ENCODE measurements at regions not wholly inside any gene's neighbourhood (a gene's known extent, or its start where the extent isn't known, plus 50 kb on each side); places are given as distances from the start of the nearest gene placed in this dataset.

DNA sequence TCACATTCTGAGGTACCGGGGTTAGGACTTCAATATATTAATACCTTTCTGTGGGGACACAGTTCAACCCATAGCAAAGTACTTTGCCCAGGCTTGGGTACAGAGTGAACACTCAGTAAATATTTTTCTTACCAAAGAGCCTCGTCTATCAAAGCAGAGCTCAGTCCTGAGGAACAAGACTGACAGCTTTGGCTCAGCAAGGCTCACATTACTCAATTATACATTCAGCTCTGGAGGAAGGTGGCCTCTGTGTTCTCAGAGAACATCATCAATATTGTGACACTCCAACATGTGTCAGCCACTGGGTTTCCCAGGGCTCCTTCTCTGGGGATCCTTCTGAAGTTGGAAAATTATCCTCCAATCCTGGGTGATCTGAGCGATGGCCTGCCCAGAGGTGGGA is 186.4 kb downstream of the NMUR2 start:
- no peak overlapping the region for H3K4me3 ChIP-seq
- no peaks in the 10 kb centered on the region for H3K9me3 ChIP-seq
- TF ChIP-seq, protein P1, sequence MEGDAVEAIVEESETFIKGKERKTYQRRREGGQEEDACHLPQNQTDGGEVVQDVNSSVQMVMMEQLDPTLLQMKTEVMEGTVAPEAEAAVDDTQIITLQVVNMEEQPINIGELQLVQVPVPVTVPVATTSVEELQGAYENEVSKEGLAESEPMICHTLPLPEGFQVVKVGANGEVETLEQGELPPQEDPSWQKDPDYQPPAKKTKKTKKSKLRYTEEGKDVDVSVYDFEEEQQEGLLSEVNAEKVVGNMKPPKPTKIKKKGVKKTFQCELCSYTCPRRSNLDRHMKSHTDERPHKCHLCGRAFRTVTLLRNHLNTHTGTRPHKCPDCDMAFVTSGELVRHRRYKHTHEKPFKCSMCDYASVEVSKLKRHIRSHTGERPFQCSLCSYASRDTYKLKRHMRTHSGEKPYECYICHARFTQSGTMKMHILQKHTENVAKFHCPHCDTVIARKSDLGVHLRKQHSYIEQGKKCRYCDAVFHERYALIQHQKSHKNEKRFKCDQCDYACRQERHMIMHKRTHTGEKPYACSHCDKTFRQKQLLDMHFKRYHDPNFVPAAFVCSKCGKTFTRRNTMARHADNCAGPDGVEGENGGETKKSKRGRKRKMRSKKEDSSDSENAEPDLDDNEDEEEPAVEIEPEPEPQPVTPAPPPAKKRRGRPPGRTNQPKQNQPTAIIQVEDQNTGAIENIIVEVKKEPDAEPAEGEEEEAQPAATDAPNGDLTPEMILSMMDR (IDR thresholded peaks at IDR 0.05): no peak
- no peak for TF ChIP-seq POLR2A (IDR thresholded peaks at IDR 0.05)
- WGBS (ENCODE audit: insufficient coverage, low coverage, low lambda C conversion rate, missing lambda C conversion rate): 27% methylated on average over 3 of the region's 3 CpGs
- no peaks in the 10 kb centered on the region for H3K4me1 ChIP-seq
- H3K27ac ChIP-seq: no peak overlapping the region
- peak in 1 of 4 donors; percentile 23 for ATAC-seq
- intact Hi-C loops (cut with DNase I): no loop called here
- no peaks in the 10 kb centered on the region for H3K27me3 ChIP-seq
- DNase-seq: no peak
- H3K36me3 ChIP-seq: no peaks in the 10 kb centered on the region

DNA sequence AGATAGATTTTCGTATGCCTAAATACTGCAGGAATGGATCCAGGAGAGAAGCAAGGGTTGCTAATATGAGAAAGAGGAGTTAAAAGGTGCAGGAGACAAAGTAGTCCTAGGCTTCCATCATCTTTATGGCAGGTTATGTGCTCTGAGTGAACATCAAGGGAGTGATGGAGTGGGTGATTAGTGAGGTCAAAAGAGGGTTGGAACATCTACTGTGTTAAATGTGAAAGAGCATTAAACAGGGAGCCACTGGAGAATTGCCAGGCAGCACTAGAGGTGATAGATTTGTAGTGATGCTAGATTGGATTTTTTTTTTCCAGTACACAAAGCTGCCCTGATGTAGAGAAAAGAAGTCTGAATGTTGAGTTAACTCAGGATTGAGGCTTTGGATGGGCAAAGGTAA is 199.3 kb downstream of the NMUR2 start:
- ATAC-seq: no peak
- Histone ChIP-seq H3K9me3 (no peaks in the 10 kb centered on the region), H3K4me3 (no peak overlapping the region), H3K4me1 (no peaks in the 10 kb centered on the region), H3K36me3 (no peaks in the 10 kb centered on the region), H3K27ac (no peak overlapping the region), H3K27me3 (no peaks in the 10 kb centered on the region)
- no peak for DNase-seq
- TF ChIP-seq POLR2A (IDR thresholded peaks at IDR 0.05): no peak
- TF ChIP-seq, protein P1 (IDR thresholded peaks at IDR 0.05): no peak
- intact Hi-C loops (cut with DNase I): no loop called here
- 16% methylated on average over 1 of the region's 1 CpG for WGBS (ENCODE audit: insufficient coverage, low coverage, low lambda C conversion rate, missing lambda C conversion rate)

DNA sequence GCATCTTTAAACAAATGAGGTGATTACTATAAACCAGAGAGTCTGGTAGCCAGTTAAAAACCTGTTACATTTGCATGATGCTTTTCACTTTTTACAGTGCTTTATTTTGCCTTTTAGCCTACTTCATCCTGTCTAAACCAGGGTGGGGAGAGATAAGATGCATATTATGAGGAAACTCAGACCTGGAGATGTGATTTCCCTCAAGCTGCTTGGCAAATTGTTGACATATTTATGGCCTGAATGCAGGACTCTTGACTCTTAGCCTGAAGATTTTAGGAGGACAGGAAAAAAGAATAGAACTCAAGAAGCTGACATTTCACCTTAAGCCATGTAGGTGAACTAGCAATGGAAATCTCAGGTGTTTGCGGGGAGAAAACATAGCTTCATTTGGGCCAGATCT is 202.8 kb downstream of the NMUR2 start:
- Histone ChIP-seq H3K36me3 (no peaks in the 10 kb centered on the region), H3K4me1 (no peaks in the 10 kb centered on the region), H3K4me3 (no peak overlapping the region), H3K9me3 (no peaks in the 10 kb centered on the region), H3K27ac (no peak overlapping the region), H3K27me3 (no peaks in the 10 kb centered on the region)
- DNase-seq (no peak), ATAC-seq (no peak)
- intact Hi-C loops (cut with DNase I): no loop called here
- TF ChIP-seq, protein P1 (IDR thresholded peaks at IDR 0.05): no peak
- no peak for TF ChIP-seq POLR2A (IDR thresholded peaks at IDR 0.05)
- 90% methylated on average over 1 of the region's 1 CpG for WGBS (ENCODE audit: insufficient coverage, low coverage, low lambda C conversion rate, missing lambda C conversion rate)

DNA sequence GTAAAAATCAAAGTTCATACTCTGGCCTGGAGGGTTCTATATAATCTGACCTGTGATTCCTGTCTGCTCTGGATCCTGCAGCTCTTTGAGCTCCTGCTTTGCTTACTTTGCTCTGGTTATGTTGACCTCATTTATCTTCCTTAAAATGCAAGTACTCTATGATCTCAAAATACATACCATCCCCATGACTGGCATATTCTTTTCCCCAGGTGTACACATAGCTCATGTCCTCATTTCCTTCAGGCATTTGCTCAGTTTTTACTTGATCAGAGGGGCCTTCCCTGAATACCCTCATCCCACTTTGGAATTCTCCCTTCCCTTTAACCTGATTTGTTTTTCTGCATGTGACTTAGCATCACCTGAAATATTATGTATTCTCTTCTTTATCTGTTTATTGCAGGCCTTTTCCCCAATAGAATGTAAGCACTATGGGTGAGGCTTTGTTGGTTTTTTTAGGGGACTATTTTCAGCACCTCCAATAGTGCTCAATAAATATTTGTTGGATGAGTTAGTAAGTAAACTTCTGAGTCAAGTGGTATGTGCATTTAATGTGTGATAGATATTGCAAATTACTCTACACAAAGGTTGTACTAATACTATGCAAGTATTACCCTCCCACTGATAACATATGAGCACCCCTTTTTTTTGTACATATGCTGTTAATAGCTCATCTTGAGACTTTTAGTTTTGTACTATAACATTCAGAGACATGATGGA is 211.5 kb downstream of the NMUR2 start:
- DNase-seq (no peak), ATAC-seq (no peak)
- TF ChIP-seq, protein P1 (IDR thresholded peaks at IDR 0.05): no peak
- no peak for TF ChIP-seq POLR2A (IDR thresholded peaks at IDR 0.05)
- Histone ChIP-seq H3K4me3 (no peak overlapping the region), H3K4me1 (no peaks in the 10 kb centered on the region), H3K36me3 (peaks cover 0 to 2% (median 0%) of the 10 kb centered on the region in 4 donors), H3K9me3 (no peaks in the 10 kb centered on the region), H3K27ac (no peak overlapping the region), H3K27me3 (no peaks in the 10 kb centered on the region)
- intact Hi-C loops (cut with DNase I): no loop called here

DNA sequence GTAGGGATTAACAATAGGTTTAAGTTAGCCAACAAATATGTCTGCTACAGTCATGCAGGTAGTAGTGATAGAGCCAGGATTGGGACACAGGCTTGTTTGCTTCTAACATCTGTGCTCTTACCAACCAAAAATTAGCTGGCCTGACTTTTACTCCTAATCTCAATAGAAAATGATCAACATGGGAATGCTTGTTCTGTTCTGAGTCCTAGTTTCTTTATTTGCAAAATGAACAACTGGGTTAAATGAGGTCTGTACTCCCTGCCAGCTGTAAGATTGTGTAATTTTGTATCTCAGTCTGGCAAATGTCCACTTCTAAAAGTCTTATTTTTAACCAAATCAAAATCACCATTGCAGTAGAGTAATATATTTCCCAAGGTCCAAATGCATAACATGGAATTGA is 216.8 kb downstream of the NMUR2 start:
- Histone ChIP-seq H3K27me3 (no peaks in the 10 kb centered on the region), H3K36me3 (peaks cover 0 to 2% (median 0%) of the 10 kb centered on the region in 4 donors), H3K4me3 (no peak overlapping the region), H3K9me3 (no peaks in the 10 kb centered on the region), H3K27ac (no peak overlapping the region), H3K4me1 (peaks cover 0 to 9% (median 0%) of the 10 kb centered on the region in 4 donors)
- DNase-seq (no peak), ATAC-seq (peak in 2 of 4 donors; percentile 33 to 71)
- intact Hi-C loops (cut with DNase I): no loop called here
- TF ChIP-seq, protein P1 (IDR thresholded peaks at IDR 0.05): no peak
- no peak for TF ChIP-seq POLR2A (IDR thresholded peaks at IDR 0.05)

All from right lobe of liver (tissue), 6 donors.